NT2/D1 (cell line): ENCODE measurements at regions not wholly inside any gene's neighbourhood (a gene's known extent, or its start where the extent isn't known, plus 50 kb on each side); places are given as distances from the start of the nearest gene placed in this dataset.

Experiments
- DNase-seq: peaks from one replicate; pipeline ENCODE4 v3.0.0-alpha.2; 2011; ENCODE audit warnings: low read depth, low spot score
- H3K27me3 ChIP-seq: 2 replicates; pipeline ENCODE4 v1.6.0; 2011; ENCODE audit warnings: mild to moderate bottlenecking; ENCODE audit not compliant: insufficient read length, insufficient read depth
- H3K36me3 ChIP-seq: 2 replicates; pipeline ENCODE4 v1.6.1; 2011; ENCODE audit warnings: mild to moderate bottlenecking, low read length, mixed read lengths; ENCODE audit not compliant: insufficient read depth, insufficient read length
- H3K4me1 ChIP-seq: 2 replicates; pipeline ENCODE4 v1.5.1; 2011; ENCODE audit not compliant: insufficient read depth, insufficient read length
- H3K4me3 ChIP-seq: 2 replicates; pipeline ENCODE4 v1.5.1; 2011; ENCODE audit warnings: low read depth; ENCODE audit not compliant: insufficient read length
- H3K9ac ChIP-seq: 2 replicates; pipeline ENCODE4 v1.6.0; 2011; ENCODE audit warnings: low read depth; ENCODE audit not compliant: insufficient read length
- H3K9me3 ChIP-seq: 2 replicates; pipeline ENCODE4 v1.5.1; 2011; ENCODE audit warnings: mild to moderate bottlenecking, low read length; ENCODE audit not compliant: insufficient read depth
- SUZ12 ChIP-seq: IDR thresholded peaks from 2 replicates; pipeline ENCODE4 v1.6.1; 2011; ENCODE audit not compliant: insufficient read length, insufficient read depth; ENCODE audit errors: extremely low read depth
- YY1 ChIP-seq: IDR thresholded peaks from 2 replicates; pipeline ENCODE4 v1.6.1; 2011; ENCODE audit not compliant: insufficient read length, insufficient read depth
- ZNF274 ChIP-seq: IDR thresholded peaks from 2 replicates; pipeline ENCODE4 v1.6.1; 2011; ENCODE audit warnings: mild to moderate bottlenecking, low read depth, low read length

DNA sequence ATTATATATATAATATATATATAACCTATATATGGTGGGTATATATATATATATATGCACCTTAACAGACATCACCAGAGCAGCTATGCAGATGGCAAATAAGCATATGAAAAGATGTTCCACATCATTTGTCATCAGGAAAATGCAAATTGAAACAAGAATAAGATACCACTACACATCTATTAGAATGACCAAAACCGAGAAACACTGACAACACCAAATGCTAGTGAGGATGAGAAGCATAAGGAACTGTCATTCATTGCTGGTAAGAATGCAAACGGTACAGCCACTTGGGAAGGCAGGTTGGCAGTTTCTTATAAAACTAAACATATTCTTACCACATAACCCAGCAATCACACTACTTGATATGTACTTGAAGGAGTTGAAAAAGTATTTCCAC, 219.8 kb upstream of the PRMT6 start:
- H3K36me3 ChIP-seq: no peaks in the 10 kb centered on the region
- no peak overlapping the region for H3K4me3 ChIP-seq
- no peak for DNase-seq
- H3K9ac ChIP-seq: no peak overlapping the region
- no peaks in the 10 kb centered on the region for H3K4me1 ChIP-seq
- no peaks in the 10 kb centered on the region for H3K27me3 ChIP-seq
- TF ChIP-seq YY1: no peak
- TF ChIP-seq ZNF274: no peak
- TF ChIP-seq SUZ12: no peak
- no peaks in the 10 kb centered on the region for H3K9me3 ChIP-seq

DNA sequence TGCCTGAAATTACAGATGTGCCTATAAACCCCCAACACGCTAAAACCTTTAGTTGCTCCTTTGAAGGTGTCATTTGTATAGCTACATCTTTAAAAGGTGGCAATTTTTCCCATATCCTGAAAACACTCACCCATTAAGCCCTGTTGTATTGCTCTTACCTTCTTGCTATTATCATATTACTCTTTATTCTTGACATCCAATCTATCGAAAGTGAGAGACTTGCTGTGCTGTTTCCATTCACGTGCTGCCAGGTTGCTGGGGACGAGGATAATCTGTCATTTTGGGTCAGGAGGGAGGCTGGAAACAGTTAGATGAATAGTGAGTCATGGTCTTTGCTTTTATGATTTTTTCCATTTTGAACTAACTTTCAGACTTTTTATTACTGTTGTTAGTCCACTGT, 213.0 kb upstream of the PRMT6 start:
- no peak overlapping the region for H3K9ac ChIP-seq
- H3K4me1 ChIP-seq: no peaks in the 10 kb centered on the region
- H3K36me3 ChIP-seq: no peaks in the 10 kb centered on the region
- H3K4me3 ChIP-seq: no peak overlapping the region
- DNase-seq: no peak
- TF ChIP-seq SUZ12 (no peak), ZNF274 (no peak)
- no peaks in the 10 kb centered on the region for H3K9me3 ChIP-seq
- no peaks in the 10 kb centered on the region for H3K27me3 ChIP-seq

DNA sequence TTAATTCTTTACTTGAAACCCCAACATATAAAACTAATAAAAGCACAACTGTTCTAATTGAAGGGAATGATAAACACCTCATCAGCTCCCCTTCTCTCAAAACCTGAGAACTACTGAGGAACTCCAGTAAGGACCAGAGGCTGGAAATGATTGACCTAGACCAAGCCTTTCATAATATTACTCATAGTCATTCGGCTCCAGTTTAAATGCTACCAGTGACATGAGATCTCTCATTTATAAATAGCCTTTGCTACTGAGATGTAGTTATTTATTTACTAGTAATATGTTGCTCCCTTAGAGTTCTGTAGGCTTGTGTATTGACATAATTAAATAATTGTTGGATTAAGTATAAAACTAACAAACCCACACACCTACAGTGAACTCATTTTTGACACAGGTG, 209.8 kb upstream of the PRMT6 start:
- DNase-seq: no peak

DNA sequence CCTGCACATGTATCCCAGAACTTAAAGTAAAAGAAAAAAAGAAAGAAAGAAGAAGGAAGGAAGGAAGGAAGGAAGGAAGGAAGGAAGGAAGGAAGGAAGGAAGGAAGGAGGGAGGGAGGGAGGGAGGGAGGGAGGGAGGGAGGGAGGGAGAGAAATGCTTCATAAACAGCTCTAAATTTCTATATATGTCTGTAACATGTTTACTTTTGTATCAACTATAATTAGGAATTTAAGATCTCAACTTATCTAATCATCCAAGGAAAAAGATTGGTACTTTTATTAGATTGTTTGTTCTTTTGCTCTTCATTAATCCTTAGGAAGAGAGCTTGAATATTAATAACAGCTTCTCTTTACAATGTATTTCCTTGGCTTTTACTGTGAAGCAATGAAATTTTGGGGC, 195.4 kb upstream of the PRMT6 start:
- Histone ChIP-seq H3K36me3 (no peaks in the 10 kb centered on the region), H3K4me1 (no peaks in the 10 kb centered on the region), H3K27me3 (no peaks in the 10 kb centered on the region), H3K9ac (no peak overlapping the region), H3K9me3 (no peaks in the 10 kb centered on the region), H3K4me3 (no peak overlapping the region)
- TF ChIP-seq ZNF274 (no peak), YY1 (no peak), SUZ12 (no peak)
- no peak for DNase-seq

More for the DNA sequence above, 209.8 kb upstream of the PRMT6 start:
- no peaks in the 10 kb centered on the region for H3K4me1 ChIP-seq
- no peak overlapping the region for H3K4me3 ChIP-seq
- H3K36me3 ChIP-seq: no peaks in the 10 kb centered on the region
- no peaks in the 10 kb centered on the region for H3K27me3 ChIP-seq
- TF ChIP-seq YY1 (no peak), SUZ12 (no peak), ZNF274 (no peak)
- no peaks in the 10 kb centered on the region for H3K9me3 ChIP-seq
- no peak overlapping the region for H3K9ac ChIP-seq

DNA sequence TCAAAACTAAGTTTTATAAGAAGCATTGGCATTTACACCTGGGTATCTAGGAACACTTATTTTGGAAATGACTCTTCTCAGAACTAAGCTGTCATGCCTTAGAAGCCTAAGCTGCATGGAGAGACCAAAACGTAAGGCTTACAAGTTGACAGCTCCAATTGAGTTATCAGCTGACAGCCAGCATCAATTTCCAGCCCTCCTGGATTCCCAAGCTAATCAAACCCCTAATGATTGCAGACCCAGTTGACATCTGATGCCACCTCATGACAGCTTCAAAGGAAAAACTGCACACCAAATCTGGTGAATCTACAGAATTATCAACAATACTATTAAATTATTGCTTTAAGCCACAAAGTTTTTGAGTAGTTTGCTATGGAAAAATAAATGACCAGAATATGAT, 187.6 kb upstream of the PRMT6 start:
- H3K9me3 ChIP-seq: no peaks in the 10 kb centered on the region
- TF ChIP-seq SUZ12: no peak
- no peak for DNase-seq
- H3K4me1 ChIP-seq: no peaks in the 10 kb centered on the region
- no peaks in the 10 kb centered on the region for H3K27me3 ChIP-seq
- no peak overlapping the region for H3K4me3 ChIP-seq
- H3K36me3 ChIP-seq: no peaks in the 10 kb centered on the region
- no peak overlapping the region for H3K9ac ChIP-seq

DNA sequence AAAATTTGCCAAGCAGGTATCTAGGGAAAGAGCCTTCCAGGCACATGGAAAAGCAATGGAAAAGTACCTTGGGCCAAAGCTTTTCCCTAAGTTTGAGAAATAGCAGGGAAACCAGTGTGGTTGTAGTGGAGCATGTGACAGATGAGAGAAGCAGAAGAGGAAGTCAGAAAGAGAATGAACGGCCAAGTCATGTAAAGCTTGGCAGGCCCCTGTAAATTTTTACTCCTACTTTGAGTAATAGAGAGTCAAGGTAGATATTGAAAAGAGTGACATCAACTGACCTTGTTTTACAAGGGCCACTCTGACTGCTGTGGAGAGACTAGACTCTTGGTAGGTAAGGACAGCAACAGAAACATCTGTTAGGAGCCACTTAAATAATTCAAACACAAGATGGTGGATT, 180.9 kb upstream of the PRMT6 start:
- Histone ChIP-seq H3K36me3 (no peaks in the 10 kb centered on the region), H3K9me3 (no peaks in the 10 kb centered on the region), H3K9ac (no peak overlapping the region), H3K4me3 (no peak overlapping the region), H3K4me1 (no peaks in the 10 kb centered on the region), H3K27me3 (no peaks in the 10 kb centered on the region)
- DNase-seq: no peak
- TF ChIP-seq SUZ12 (no peak), YY1 (no peak), ZNF274 (no peak)

DNA sequence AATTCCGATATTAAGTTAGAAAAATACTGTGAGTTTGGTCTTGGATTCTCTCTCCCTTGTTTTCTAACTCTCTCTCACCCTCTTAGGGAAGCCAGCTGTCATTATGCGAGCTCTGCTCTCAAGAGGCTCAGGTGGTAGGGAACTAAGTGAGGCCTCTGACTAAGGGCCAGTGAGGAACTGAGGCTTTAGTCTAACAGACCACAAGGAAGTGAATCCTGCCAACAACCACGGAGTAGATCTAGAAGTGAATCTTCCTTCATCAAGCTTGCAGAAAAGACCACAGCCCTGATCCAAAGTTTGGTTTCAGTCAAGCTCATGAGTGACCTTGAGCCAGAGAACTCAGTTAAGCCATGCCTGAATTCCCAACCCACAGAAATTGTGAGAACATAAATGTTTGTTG, 180.1 kb upstream of the PRMT6 start:
- H3K4me1 ChIP-seq: no peaks in the 10 kb centered on the region
- H3K27me3 ChIP-seq: no peaks in the 10 kb centered on the region
- H3K36me3 ChIP-seq: no peaks in the 10 kb centered on the region
- H3K9ac ChIP-seq: no peak overlapping the region
- H3K9me3 ChIP-seq: no peaks in the 10 kb centered on the region
- TF ChIP-seq YY1 (no peak), ZNF274 (no peak), SUZ12 (no peak)
- no peak for DNase-seq
- no peak overlapping the region for H3K4me3 ChIP-seq

DNA sequence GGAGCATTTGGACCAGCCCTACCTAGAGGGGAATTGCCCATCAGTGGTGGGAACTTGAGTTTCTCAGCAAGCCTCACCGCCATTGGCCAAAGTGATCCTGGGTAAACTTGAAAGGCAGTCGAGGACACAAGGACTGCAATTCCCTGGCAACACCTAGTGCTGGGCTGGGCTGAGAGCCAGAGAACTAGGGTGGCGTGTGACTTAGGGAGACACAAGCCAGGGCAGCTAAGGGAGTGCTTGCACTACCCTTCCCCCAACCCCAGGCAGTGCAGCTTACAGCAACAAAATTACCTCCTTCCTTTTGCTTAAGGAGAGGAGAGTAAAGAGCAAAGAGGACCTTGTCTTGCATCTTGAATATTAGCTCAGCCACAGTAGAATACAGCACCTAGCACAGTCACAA, 176.9 kb upstream of the PRMT6 start:
- H3K9me3 ChIP-seq: no peaks in the 10 kb centered on the region
- DNase-seq: no peak
- no peaks in the 10 kb centered on the region for H3K4me1 ChIP-seq
- no peak overlapping the region for H3K4me3 ChIP-seq
- TF ChIP-seq ZNF274 (no peak), SUZ12 (no peak), YY1 (no peak)
- H3K9ac ChIP-seq: no peak overlapping the region
- no peaks in the 10 kb centered on the region for H3K36me3 ChIP-seq
- no peaks in the 10 kb centered on the region for H3K27me3 ChIP-seq
